ENCODE measurements at regions not wholly inside any gene's neighbourhood (a gene's known extent, or its start where the extent isn't known, plus 50 kb on each side); places are given as distances from the start of the nearest gene placed in this dataset.

DNA sequence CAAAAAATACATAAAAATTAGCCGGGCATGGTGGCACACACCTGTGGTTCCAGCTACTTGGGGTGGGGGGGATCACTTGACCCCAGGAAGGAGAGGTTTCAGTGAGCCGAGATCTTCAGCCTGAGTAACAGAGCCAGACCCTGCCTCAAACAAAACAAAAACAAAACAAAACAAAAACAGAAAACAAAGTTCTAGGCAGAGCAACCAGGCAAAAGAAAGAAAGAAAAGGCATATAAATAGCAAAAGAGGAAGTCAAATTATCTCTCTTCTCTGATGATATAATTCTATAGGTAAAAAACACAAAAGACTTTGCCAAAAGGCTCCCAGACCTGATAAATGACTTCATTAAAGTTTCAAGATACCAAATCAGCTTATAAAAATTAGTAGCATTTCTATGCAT is 446.9 kb downstream of the HAO1 start:
- no peak for DNase-seq
- intact Hi-C loops (cut with DNase I; ENCODE audit: low total_unique reads) = no loop called here
- Histone ChIP-seq H3K27me3 (no peaks in the 10 kb centered on the region), H3K36me3 (no peaks in the 10 kb centered on the region), H3K4me1 (no peaks in the 10 kb centered on the region), H3K9me3 (no peaks in the 10 kb centered on the region), H3K4me3 (no peak overlapping the region), H3K27ac (no peak overlapping the region)
- TF ChIP-seq POLR2A (IDR thresholded peaks at IDR 0.05) = no peak
- TF ChIP-seq, protein P1, sequence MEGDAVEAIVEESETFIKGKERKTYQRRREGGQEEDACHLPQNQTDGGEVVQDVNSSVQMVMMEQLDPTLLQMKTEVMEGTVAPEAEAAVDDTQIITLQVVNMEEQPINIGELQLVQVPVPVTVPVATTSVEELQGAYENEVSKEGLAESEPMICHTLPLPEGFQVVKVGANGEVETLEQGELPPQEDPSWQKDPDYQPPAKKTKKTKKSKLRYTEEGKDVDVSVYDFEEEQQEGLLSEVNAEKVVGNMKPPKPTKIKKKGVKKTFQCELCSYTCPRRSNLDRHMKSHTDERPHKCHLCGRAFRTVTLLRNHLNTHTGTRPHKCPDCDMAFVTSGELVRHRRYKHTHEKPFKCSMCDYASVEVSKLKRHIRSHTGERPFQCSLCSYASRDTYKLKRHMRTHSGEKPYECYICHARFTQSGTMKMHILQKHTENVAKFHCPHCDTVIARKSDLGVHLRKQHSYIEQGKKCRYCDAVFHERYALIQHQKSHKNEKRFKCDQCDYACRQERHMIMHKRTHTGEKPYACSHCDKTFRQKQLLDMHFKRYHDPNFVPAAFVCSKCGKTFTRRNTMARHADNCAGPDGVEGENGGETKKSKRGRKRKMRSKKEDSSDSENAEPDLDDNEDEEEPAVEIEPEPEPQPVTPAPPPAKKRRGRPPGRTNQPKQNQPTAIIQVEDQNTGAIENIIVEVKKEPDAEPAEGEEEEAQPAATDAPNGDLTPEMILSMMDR (IDR thresholded peaks at IDR 0.05) = no peak

DNA sequence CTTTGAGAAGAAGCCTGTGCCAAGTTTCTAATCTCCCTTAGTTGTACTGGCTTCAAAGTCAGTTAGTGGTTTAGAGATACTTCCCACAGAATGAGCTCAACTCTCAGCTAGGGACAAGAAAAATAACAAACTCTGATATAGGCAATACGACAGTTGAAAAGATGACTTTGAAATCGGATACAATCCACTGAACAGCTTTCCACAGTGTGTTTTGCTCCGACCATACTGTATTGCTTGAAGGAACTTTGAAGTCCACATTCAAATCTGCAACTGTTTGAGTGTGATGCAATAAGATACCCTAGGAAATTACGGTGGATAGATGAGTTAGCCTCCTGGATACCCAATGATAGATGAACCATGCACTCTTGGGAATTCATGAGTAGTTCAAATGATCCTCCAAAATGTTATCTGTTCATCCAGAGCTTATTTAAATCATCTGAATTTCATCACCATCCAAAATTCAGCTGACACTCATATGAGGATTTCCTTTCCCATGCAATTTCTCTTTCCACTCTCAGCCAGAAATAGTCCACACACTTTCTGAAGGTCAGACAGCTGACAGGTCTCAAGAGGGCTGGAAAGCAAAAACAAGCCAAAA is 443.8 kb downstream of the HAO1 start:
- H3K36me3 ChIP-seq = no peaks in the 10 kb centered on the region
- no peak overlapping the region for H3K4me3 ChIP-seq
- no peak overlapping the region for H3K27ac ChIP-seq
- intact Hi-C loops (cut with DNase I; ENCODE audit: low total_unique reads) = no loop called here
- H3K9me3 ChIP-seq = no peaks in the 10 kb centered on the region
- no peaks in the 10 kb centered on the region for H3K4me1 ChIP-seq
- DNase-seq = no peak
- TF ChIP-seq, protein P1 (IDR thresholded peaks at IDR 0.05) = no peak
- no peak for TF ChIP-seq POLR2A (IDR thresholded peaks at IDR 0.05)
- H3K27me3 ChIP-seq = no peaks in the 10 kb centered on the region

DNA sequence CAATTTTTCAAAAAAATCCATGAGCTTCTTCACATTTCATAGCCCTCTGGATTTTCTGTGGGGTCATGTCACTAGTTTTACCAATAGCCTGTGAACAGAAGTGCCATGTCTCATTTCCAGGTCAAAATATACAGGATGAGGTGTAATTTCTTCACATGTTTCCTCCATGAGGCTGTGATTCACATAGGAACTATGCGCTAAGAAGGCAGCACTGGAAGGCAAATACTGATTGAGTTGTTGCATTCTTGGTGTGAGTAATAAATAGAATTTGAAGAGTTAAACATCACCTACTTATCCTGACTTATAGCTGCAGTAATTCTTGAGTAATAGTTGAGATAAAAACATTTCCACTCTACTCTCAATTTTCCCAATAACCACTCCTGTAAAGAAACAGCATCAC is 442.3 kb downstream of the HAO1 start:
- no peak overlapping the region for H3K4me3 ChIP-seq

DNA sequence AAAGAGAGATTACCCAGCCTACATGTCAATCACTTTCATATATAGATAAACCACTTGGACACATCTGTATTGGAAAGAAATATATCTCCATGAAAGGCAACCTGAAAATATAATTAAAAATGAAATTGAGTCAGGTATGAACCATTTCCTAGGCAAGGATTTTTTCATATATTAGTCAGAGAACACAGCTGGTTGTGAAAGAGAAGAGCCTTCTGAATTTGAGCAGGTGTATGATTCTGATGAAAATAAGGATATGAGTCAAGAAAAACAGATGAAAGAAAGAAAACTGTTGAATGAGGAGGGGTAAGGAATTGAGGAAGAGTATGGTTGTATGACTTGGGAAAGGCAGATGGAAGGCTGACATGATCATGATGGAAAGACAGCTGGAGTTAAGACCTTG is 441.1 kb downstream of the HAO1 start:
- H3K4me3 ChIP-seq = no peak overlapping the region
- TF ChIP-seq, protein P1 (IDR thresholded peaks at IDR 0.05) = no peak
- no peak for TF ChIP-seq POLR2A (IDR thresholded peaks at IDR 0.05)
- H3K27me3 ChIP-seq = no peaks in the 10 kb centered on the region
- H3K36me3 ChIP-seq = no peaks in the 10 kb centered on the region
- intact Hi-C loops (cut with DNase I; ENCODE audit: low total_unique reads) = no loop called here
- no peak for DNase-seq
- no peak overlapping the region for H3K27ac ChIP-seq
- no peaks in the 10 kb centered on the region for H3K9me3 ChIP-seq
- no peaks in the 10 kb centered on the region for H3K4me1 ChIP-seq

More for the DNA sequence above, 442.3 kb downstream of the HAO1 start:
- Histone ChIP-seq H3K27ac (no peak overlapping the region), H3K27me3 (no peaks in the 10 kb centered on the region), H3K36me3 (no peaks in the 10 kb centered on the region), H3K9me3 (no peaks in the 10 kb centered on the region), H3K4me1 (no peaks in the 10 kb centered on the region)
- DNase-seq = no peak
- intact Hi-C loops (cut with DNase I; ENCODE audit: low total_unique reads) = no loop called here
- TF ChIP-seq, protein P1 (IDR thresholded peaks at IDR 0.05) = no peak
- no peak for TF ChIP-seq POLR2A (IDR thresholded peaks at IDR 0.05)

DNA sequence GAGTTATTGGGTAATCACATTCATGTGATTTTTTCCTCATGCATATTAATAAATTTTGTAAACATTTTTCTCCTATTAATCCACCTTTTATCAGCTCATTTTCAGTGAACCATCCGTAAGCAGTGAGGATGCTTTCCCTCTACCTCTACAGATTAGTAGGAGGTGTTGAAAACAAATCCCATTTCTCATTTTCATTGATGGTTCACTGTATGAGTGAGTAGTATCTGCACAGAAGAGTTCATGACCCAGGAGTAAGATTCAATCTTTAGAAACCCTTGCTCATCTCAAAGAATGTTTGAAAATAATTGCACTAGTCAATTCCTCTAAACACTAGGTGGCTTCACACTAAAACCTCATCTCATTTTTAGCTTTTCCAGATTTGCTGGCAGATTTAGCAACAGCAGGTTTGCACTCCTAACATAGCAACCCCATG is 440.0 kb downstream of the HAO1 start:
- H3K4me3 ChIP-seq = no peak overlapping the region
- no peaks in the 10 kb centered on the region for H3K4me1 ChIP-seq
- H3K27ac ChIP-seq = no peak overlapping the region
- no peaks in the 10 kb centered on the region for H3K27me3 ChIP-seq
- no peaks in the 10 kb centered on the region for H3K9me3 ChIP-seq
- DNase-seq = no peak
- no peaks in the 10 kb centered on the region for H3K36me3 ChIP-seq
- TF ChIP-seq, protein P1 (IDR thresholded peaks at IDR 0.05) = no peak
- no peak for TF ChIP-seq POLR2A (IDR thresholded peaks at IDR 0.05)
- intact Hi-C loops (cut with DNase I; ENCODE audit: low total_unique reads) = no loop called here

All from uterus (tissue), 3 donors.